ENCODE measurements at regions not wholly inside any gene's neighbourhood (a gene's known extent, or its start where the extent isn't known, plus 50 kb on each side); places are given as distances from the start of the nearest gene placed in this dataset.

DNA sequence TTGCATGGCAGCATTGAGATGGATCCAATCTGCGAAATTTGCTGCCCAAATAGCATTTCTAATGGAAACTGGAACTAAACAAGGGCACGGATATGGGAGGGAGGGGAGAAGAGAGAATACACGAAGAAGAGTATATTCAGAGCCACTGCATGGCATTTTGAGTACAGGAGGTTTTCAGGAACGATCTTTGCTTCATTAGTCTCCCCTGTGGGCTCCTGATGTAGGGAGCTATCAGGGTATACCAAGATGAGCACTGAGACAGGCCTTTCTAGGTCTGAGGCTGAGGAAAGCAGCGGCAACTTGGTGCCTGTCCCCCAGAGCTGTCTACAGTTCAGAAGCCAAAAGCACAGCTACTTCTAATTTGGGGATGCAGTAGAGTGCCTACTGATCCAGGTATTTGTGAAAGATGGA lies 257.7 kb upstream of the PMFBP1 start:
- H3K27ac Mint-ChIP-seq (ENCODE audit: unreplicated experiment) = no peak overlapping the region
- Histone ChIP-seq H3K4me1 (no peaks in the 10 kb centered on the region), H3K4me3 (ENCODE audit: low read depth, low read length) (no peak overlapping the region), H3K36me3 (ENCODE audit: control insufficient read depth, insufficient read depth, low read length) (no peaks in the 10 kb centered on the region), H3K27me3 (replicated peaks; ENCODE audit: control insufficient read depth, insufficient read depth, low read length) (no peaks in the 10 kb centered on the region), H3K9me3 (peaks cover 19% of the 10 kb centered on the region)
- POLR2A ChIA-PET = no interaction called here
- DNase-seq = no peak
- no peak overlapping the region for H3K4me3 Mint-ChIP-seq (ENCODE audit: unreplicated experiment)
- H3K4me1 Mint-ChIP-seq (ENCODE audit: low read depth, unreplicated experiment) = peaks cover 8% of the 10 kb centered on the region
- H3K9me3 Mint-ChIP-seq (ENCODE audit: unreplicated experiment) = peaks cover 30% of the 10 kb centered on the region
- H3K36me3 Mint-ChIP-seq (ENCODE audit: insufficient read depth, unreplicated experiment) = no peaks in the 10 kb centered on the region
- TF ChIP-seq, protein P1, sequence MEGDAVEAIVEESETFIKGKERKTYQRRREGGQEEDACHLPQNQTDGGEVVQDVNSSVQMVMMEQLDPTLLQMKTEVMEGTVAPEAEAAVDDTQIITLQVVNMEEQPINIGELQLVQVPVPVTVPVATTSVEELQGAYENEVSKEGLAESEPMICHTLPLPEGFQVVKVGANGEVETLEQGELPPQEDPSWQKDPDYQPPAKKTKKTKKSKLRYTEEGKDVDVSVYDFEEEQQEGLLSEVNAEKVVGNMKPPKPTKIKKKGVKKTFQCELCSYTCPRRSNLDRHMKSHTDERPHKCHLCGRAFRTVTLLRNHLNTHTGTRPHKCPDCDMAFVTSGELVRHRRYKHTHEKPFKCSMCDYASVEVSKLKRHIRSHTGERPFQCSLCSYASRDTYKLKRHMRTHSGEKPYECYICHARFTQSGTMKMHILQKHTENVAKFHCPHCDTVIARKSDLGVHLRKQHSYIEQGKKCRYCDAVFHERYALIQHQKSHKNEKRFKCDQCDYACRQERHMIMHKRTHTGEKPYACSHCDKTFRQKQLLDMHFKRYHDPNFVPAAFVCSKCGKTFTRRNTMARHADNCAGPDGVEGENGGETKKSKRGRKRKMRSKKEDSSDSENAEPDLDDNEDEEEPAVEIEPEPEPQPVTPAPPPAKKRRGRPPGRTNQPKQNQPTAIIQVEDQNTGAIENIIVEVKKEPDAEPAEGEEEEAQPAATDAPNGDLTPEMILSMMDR (IDR thresholded peaks at IDR 0.05; ENCODE audit: insufficient read depth in 1 of 2, low read depth in 1 of 2, low read length in 1 of 2, severe bottlenecking in 1 of 2, unreplicated experiment in 1 of 2) = no peak
- CTCF ChIA-PET = no interaction called here
- no TSS peak for BruUV-seq (replicated peaks)
- intact Hi-C loops (cut with micrococcal nuclease; ENCODE audit: unreplicated experiment) = no loop called here
- H3K27me3 Mint-ChIP-seq (ENCODE audit: insufficient read depth, unreplicated experiment) = no peaks in the 10 kb centered on the region

DNA sequence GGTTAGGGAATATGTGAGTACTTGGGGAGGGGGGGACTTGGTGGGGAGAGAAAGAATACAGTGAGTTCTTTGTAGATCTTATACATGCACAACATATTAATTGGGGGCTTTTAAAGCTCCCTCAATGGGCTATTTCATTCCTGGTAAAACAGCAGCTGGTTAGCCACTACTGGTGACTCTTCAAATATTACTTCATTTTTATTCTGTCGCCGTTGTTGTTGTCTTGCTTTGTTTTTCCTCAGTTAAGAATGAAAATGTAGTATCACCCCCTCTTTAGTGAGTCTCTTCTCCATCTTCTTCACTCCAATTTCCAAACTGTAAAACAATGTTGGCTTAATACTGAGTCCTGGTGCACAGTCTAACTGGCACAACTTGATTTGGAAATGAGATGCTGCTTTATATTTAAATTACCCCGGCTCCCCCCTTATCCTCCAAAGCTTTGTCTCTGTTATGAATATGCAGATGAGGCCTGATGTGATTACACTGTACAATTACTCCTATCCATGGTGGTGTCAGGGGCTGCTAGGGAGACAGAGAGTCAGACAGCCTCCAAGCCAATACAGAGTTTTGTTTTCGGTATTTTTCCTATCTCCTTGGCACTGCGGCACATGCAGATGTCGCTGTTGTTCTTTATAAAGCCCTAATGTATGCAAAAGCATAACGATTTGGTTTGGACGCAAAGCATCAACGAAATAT lies 256.9 kb upstream of the PMFBP1 start:
- peaks cover 30% of the 10 kb centered on the region for H3K9me3 Mint-ChIP-seq (ENCODE audit: unreplicated experiment)
- H3K36me3 Mint-ChIP-seq (ENCODE audit: insufficient read depth, unreplicated experiment) = no peaks in the 10 kb centered on the region
- ChIA-PET POLR2A (no interaction called here), CTCF (no interaction called here)
- H3K4me1 Mint-ChIP-seq (ENCODE audit: low read depth, unreplicated experiment) = peaks cover 8% of the 10 kb centered on the region
- no peak overlapping the region for H3K4me3 Mint-ChIP-seq (ENCODE audit: unreplicated experiment)
- DNase-seq = no peak
- Histone ChIP-seq H3K27me3 (replicated peaks; ENCODE audit: control insufficient read depth, insufficient read depth, low read length) (no peaks in the 10 kb centered on the region), H3K4me1 (no peaks in the 10 kb centered on the region), H3K4me3 (ENCODE audit: low read depth, low read length) (no peak overlapping the region), H3K9me3 (peaks cover 10% of the 10 kb centered on the region), H3K36me3 (ENCODE audit: control insufficient read depth, insufficient read depth, low read length) (no peaks in the 10 kb centered on the region)
- intact Hi-C loops (cut with micrococcal nuclease; ENCODE audit: unreplicated experiment) = no loop called here
- no peak overlapping the region for H3K27ac Mint-ChIP-seq (ENCODE audit: unreplicated experiment)
- no peaks in the 10 kb centered on the region for H3K27me3 Mint-ChIP-seq (ENCODE audit: insufficient read depth, unreplicated experiment)
- no TSS peak for BruUV-seq (replicated peaks)
- TF ChIP-seq, protein P1 (IDR thresholded peaks at IDR 0.05; ENCODE audit: insufficient read depth in 1 of 2, low read depth in 1 of 2, low read length in 1 of 2, severe bottlenecking in 1 of 2, unreplicated experiment in 1 of 2) = no peak

DNA sequence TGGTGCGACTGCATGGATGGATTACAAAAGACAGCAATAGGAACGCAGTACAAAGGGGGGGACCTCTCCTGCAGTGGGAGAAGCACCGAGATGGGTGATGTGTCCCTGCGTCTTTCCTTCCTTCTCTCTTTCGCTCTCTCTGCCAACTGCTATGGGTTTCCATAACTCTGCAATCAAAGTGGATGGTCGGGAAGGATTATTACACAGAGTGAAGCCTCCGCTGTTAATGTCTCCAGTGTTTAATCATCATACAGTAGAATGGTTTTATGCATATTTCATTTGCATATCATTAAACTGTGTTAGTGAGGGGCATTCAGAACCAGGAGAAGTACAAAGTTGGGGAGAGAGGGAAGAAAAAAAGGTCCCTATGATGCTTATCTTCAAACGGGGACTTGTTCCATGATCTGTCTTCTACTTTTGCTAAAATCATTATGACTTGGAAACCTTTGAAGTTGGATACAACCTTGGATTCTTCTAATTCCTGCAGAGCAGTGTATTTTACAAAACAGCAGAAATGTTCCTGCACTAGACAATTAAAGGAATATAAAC lies 255.9 kb upstream of the PMFBP1 start:
- H3K4me3 Mint-ChIP-seq (ENCODE audit: unreplicated experiment) = no peak overlapping the region
- H3K27ac Mint-ChIP-seq (ENCODE audit: unreplicated experiment) = no peak overlapping the region
- no peaks in the 10 kb centered on the region for H3K36me3 Mint-ChIP-seq (ENCODE audit: insufficient read depth, unreplicated experiment)
- peaks cover 8% of the 10 kb centered on the region for H3K4me1 Mint-ChIP-seq (ENCODE audit: low read depth, unreplicated experiment)
- H3K36me3 ChIP-seq (ENCODE audit: control insufficient read depth, insufficient read depth, low read length) = no peaks in the 10 kb centered on the region
- no peaks in the 10 kb centered on the region for H3K27me3 ChIP-seq (replicated peaks; ENCODE audit: control insufficient read depth, insufficient read depth, low read length)
- TF ChIP-seq, protein P1 (IDR thresholded peaks at IDR 0.05; ENCODE audit: insufficient read depth in 1 of 2, low read depth in 1 of 2, low read length in 1 of 2, severe bottlenecking in 1 of 2, unreplicated experiment in 1 of 2) = no peak
- no peak for DNase-seq
- intact Hi-C loops (cut with micrococcal nuclease; ENCODE audit: unreplicated experiment) = no loop called here
- CTCF ChIA-PET = no interaction called here
- H3K4me3 ChIP-seq (ENCODE audit: low read depth, low read length) = no peak overlapping the region
- H3K4me1 ChIP-seq = no peaks in the 10 kb centered on the region
- no TSS peak for BruUV-seq (replicated peaks)
- no peaks in the 10 kb centered on the region for H3K27me3 Mint-ChIP-seq (ENCODE audit: insufficient read depth, unreplicated experiment)
- peaks cover 7% of the 10 kb centered on the region for H3K9me3 ChIP-seq
- H3K9me3 Mint-ChIP-seq (ENCODE audit: unreplicated experiment) = peaks cover 26% of the 10 kb centered on the region
- POLR2A ChIA-PET = no interaction called here
